ENCODE measurements at regions not wholly inside any gene's neighbourhood (a gene's known extent, or its start where the extent isn't known, plus 50 kb on each side); places are given as distances from the start of the nearest gene placed in this dataset.

DNA sequence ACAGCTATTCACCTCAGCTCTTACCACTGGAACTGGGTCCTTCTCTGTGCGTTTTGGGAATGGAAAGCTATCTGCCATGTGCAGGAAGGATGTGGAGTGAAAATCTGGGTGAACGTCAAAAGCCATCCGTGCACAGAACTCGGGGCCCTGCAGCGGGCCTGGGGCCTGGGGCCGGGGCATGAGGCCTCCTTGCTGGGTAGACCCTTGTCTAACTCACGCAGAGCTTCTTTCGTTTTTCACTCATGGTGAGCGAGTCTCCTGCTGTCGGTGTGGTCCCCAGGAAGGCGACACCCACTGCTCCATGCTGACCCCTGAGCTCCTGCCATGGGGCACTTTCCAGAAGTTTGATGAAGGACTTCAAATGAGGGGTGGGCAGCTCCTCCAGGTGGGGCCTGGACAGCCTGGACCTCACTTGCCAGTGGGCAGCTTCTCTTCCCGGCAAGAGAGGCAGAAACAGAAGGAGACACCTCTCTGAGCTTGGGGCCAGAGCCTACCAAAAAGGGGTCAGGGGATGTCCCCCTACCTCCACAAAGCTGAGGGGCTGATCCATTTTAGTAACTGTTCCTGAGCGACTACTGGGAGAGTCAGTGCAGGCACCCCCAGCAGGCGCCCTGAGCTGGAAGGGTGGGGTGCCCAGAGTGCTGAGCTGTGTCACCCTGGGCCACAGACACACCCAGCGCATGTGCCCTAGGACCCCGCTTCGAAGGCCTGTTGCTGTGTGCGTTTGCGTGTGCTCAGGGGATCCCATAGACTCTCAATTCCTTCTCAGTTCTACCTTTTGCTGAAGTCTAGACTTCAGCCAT, 117.7 kb upstream of the HDAC4 start:
- TF ChIP-seq, protein P1, sequence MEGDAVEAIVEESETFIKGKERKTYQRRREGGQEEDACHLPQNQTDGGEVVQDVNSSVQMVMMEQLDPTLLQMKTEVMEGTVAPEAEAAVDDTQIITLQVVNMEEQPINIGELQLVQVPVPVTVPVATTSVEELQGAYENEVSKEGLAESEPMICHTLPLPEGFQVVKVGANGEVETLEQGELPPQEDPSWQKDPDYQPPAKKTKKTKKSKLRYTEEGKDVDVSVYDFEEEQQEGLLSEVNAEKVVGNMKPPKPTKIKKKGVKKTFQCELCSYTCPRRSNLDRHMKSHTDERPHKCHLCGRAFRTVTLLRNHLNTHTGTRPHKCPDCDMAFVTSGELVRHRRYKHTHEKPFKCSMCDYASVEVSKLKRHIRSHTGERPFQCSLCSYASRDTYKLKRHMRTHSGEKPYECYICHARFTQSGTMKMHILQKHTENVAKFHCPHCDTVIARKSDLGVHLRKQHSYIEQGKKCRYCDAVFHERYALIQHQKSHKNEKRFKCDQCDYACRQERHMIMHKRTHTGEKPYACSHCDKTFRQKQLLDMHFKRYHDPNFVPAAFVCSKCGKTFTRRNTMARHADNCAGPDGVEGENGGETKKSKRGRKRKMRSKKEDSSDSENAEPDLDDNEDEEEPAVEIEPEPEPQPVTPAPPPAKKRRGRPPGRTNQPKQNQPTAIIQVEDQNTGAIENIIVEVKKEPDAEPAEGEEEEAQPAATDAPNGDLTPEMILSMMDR (IDR thresholded peaks at IDR 0.05; ENCODE audit: insufficient read depth, low read depth, low read length): no peak
- DNase-seq (ENCODE audit: low read depth): no peak
- no peak overlapping the region for H3K4me3 ChIP-seq (ENCODE audit: low read depth, low read length)

DNA sequence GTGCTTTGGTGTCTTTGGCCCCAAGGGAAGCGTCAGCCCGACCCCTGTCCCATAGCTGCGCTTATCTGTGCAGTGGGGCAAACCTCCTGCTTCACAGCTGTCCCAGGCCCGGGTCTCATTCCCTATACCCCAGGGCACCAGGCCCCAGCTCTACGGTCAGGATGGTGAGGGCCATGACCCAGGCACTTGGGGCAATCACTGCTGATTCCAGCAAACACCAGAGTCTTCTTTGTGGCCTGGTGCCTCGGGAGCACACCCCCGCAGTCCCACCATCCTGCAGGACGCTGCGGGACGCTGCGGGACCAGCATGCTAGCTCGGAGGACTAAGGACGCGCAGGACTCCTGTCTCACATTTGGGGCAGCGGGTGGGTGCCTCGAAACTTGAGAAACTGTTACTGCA, 116.9 kb upstream of the HDAC4 start:
- no peak overlapping the region for H3K4me3 ChIP-seq (ENCODE audit: low read depth, low read length)
- TF ChIP-seq, protein P1 (IDR thresholded peaks at IDR 0.05; ENCODE audit: insufficient read depth, low read depth, low read length): no peak
- no peak for DNase-seq (ENCODE audit: low read depth)

DNA sequence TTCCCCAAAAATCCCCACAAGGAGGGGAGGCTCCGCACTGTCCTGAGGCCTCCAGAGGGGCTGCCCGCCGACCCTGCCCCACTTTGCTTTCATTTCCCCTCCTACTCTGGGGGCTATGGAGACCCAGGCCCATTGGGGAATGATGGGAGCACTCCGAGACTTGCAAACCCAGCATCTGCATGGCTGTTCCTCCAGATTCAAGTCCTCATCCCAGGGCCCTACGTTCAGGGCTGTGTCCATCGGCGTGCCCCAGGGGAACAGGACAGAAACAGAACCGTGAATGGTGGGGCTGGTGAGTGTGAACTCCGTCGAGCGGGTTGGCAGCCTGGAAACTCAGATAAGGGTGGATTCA, 116.1 kb upstream of the HDAC4 start:
- no peak for DNase-seq (ENCODE audit: low read depth)
- H3K4me3 ChIP-seq (ENCODE audit: low read depth, low read length): no peak overlapping the region
- TF ChIP-seq, protein P1 (IDR thresholded peaks at IDR 0.05; ENCODE audit: insufficient read depth, low read depth, low read length): no peak

DNA sequence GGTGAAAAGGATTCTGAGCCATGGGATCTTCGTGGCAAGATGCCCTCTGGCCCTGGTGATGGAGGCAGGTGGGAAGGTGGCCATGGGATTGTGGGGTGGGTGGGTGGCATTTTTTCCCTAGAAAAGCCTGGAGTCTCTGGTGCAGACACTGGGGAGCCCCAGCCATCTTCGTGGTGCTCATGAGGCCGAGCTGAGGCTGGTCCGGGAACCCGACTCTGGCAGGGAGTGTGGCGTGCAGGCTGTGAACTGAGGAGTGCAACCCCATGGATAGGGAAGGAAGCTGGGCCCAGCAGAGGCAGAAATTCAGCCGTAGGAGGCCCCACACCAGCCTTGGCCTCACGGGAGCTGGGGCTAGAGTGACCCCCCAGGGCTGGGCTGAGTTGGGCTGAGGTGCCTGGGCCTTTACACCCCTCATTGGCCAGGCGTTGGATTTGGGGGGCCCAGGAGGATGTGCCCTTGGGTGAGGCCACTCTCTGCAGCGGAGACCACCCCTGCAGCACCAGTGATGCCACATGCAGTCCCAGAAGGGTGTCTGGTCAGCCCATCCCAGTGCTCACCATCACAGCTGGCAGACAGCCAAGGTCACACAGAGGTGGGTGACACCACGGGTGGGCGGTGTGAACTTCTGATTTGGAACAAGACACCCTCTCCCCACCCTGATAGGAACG, 115.6 kb upstream of the HDAC4 start:
- no peak for DNase-seq (ENCODE audit: low read depth)
- TF ChIP-seq, protein P1 (IDR thresholded peaks at IDR 0.05; ENCODE audit: insufficient read depth, low read depth, low read length): no peak
- H3K4me3 ChIP-seq (ENCODE audit: low read depth, low read length): no peak overlapping the region

DNA sequence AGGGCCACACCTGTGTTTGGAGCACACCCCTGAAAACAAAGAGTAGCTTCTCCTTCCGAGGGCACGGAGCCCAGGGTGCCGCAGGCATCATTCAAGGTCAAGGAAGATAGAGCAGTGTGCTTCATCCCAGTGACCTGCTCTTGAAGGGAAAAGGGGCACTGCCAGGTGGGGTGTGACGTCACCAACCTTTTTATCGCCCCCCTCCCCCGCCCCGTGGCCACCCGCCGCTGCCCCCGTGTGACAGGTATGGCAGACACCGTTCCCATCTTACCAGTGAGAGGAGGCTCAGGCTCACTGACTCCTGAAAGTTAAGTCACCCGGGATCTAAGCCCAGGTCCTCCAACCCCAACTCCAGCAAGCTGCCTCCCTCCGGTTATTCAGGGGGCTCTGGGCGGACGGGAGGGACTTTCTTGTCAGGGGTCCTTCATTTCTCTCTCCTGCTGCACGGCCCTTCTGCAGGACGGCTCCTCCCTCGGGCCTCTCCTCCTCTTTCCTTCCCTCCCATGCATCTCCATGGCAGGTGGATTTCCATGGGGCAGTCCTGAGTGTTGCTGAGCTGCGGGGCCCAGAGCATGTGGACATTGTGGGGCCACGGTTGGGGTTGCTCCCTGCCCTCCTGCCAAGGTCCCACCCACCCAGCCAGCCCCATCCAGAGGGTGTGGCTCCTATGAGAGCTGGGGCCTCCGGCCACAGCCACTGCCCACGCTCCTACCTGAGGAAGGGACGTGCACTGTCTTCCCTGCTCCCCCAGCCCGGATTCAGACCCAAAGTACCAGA, 114.1 kb upstream of the HDAC4 start:
- H3K4me3 ChIP-seq (ENCODE audit: low read depth, low read length): no peak overlapping the region
- no peak for DNase-seq (ENCODE audit: low read depth)
- TF ChIP-seq, protein P1 (IDR thresholded peaks at IDR 0.05; ENCODE audit: insufficient read depth, low read depth, low read length): no peak

DNA sequence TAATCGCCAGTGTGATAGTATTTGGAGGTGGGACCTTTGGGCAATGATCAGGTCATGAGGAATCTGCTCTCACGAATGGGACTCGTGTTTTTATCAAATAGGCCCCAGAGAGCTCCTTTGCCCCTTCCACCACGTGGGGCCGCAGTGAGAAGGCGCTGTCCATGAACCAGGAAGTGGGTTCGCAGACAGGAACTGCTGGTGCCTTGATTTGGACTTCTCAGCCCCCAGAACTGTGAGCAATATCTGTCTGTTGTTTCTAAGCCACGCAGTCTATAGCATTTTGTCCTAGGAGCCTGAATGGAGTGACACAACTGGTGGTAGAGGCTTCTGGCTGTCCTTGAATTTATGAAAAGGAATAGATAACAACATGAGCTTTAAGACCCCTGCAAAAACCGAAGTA, 111.2 kb upstream of the HDAC4 start:
- DNase-seq (ENCODE audit: low read depth): no peak
- TF ChIP-seq, protein P1 (IDR thresholded peaks at IDR 0.05; ENCODE audit: insufficient read depth, low read depth, low read length): no peak
- no peak overlapping the region for H3K4me3 ChIP-seq (ENCODE audit: low read depth, low read length)
